ENCODE measurements at regions not wholly inside any gene's neighbourhood (a gene's known extent, or its start where the extent isn't known, plus 50 kb on each side); places are given as distances from the start of the nearest gene placed in this dataset.

- DNase-seq (ENCODE audit: low spot score, unreplicated experiment) = no peak
- no peak overlapping the region for H3K4me3 Mint-ChIP-seq (ENCODE audit: low read depth)
- no peak for TF ChIP-seq CTCF (IDR thresholded peaks at IDR 0.05; ENCODE audit: unreplicated experiment)
- peaks cover 13% of the 10 kb centered on the region for H3K27me3 Mint-ChIP-seq
- H3K36me3 Mint-ChIP-seq (ENCODE audit: insufficient read depth) = no peaks in the 10 kb centered on the region
- peaks cover 8% of the 10 kb centered on the region for H3K4me1 Mint-ChIP-seq (ENCODE audit: low read depth)
- peaks cover 3% of the 10 kb centered on the region for H3K9me3 Mint-ChIP-seq (ENCODE audit: low read depth)
- H3K27ac Mint-ChIP-seq = no peak overlapping the region
Observed at GRCh38 chr5:71884926-71885325, 165.9 kb downstream of the CARTPT start.

GRCh38 chr5:71886406-71886805, 167.3 kb downstream of the CARTPT start:
- no peak overlapping the region for H3K27ac Mint-ChIP-seq
- no peak for TF ChIP-seq CTCF (IDR thresholded peaks at IDR 0.05; ENCODE audit: unreplicated experiment)
- no peak for DNase-seq (ENCODE audit: low spot score, unreplicated experiment)
- H3K4me3 Mint-ChIP-seq (ENCODE audit: low read depth) = no peak overlapping the region
- H3K4me1 Mint-ChIP-seq (ENCODE audit: low read depth) = peaks cover 7% of the 10 kb centered on the region
- peaks cover 19% of the 10 kb centered on the region for H3K27me3 Mint-ChIP-seq
- no peaks in the 10 kb centered on the region for H3K36me3 Mint-ChIP-seq (ENCODE audit: insufficient read depth)
- H3K9me3 Mint-ChIP-seq (ENCODE audit: low read depth) = peaks cover 3% of the 10 kb centered on the region

- Mint-ChIP-seq H3K36me3 (ENCODE audit: insufficient read depth) (no peaks in the 10 kb centered on the region), H3K4me1 (ENCODE audit: low read depth) (no peaks in the 10 kb centered on the region), H3K9me3 (ENCODE audit: low read depth) (peaks cover 3% of the 10 kb centered on the region), H3K4me3 (ENCODE audit: low read depth) (no peak overlapping the region), H3K27ac (no peak overlapping the region), H3K27me3 (peaks cover 14% of the 10 kb centered on the region)
- no peak for DNase-seq (ENCODE audit: low spot score, unreplicated experiment)
- no peak for TF ChIP-seq CTCF (IDR thresholded peaks at IDR 0.05; ENCODE audit: unreplicated experiment)
Observed at GRCh38 chr5:71887680-71888079, 168.6 kb downstream of the CARTPT start.

- Mint-ChIP-seq H3K4me3 (ENCODE audit: low read depth) (no peak overlapping the region), H3K36me3 (ENCODE audit: insufficient read depth) (no peaks in the 10 kb centered on the region), H3K27ac (no peak overlapping the region), H3K4me1 (ENCODE audit: low read depth) (no peaks in the 10 kb centered on the region), H3K27me3 (peaks cover 14% of the 10 kb centered on the region), H3K9me3 (ENCODE audit: low read depth) (peaks cover 3% of the 10 kb centered on the region)
- DNase-seq (ENCODE audit: low spot score, unreplicated experiment) = no peak
- TF ChIP-seq CTCF (IDR thresholded peaks at IDR 0.05; ENCODE audit: unreplicated experiment) = no peak
Observed at GRCh38 chr5:71891406-71891805, 172.3 kb downstream of the CARTPT start.

- H3K9me3 Mint-ChIP-seq (ENCODE audit: low read depth) = peaks cover 3% of the 10 kb centered on the region
- TF ChIP-seq CTCF (IDR thresholded peaks at IDR 0.05; ENCODE audit: unreplicated experiment) = no peak
- H3K27me3 Mint-ChIP-seq = peaks cover 14% of the 10 kb centered on the region
- no peak for DNase-seq (ENCODE audit: low spot score, unreplicated experiment)
- H3K27ac Mint-ChIP-seq = no peak overlapping the region
- H3K4me3 Mint-ChIP-seq (ENCODE audit: low read depth) = no peak overlapping the region
- no peaks in the 10 kb centered on the region for H3K36me3 Mint-ChIP-seq (ENCODE audit: insufficient read depth)
- H3K4me1 Mint-ChIP-seq (ENCODE audit: low read depth) = no peaks in the 10 kb centered on the region
Observed at GRCh38 chr5:71891856-71892255, 172.8 kb downstream of the CARTPT start.
